HL-60 (cell line): ENCODE measurements at regions not wholly inside any gene's neighbourhood (a gene's known extent, or its start where the extent isn't known, plus 50 kb on each side); places are given as distances from the start of the nearest gene placed in this dataset.

Experiments used
- DNase-seq, 2 experiments: peaks; one replicate each; pipeline ENCODE4 v3.0.0-alpha.2; 2010 to 2020; ENCODE audit warnings: low read depth in 1 of 2, low spot score in 1 of 2
- H3K27ac ChIP-seq: fragments of 250-450 bp; sonication (Bioruptor Pico); replicated peaks from 2 replicates; pipeline ENCODE4 v1.5.1; 2020; ENCODE audit warnings: mild to moderate bottlenecking, moderate library complexity
- H3K27me3 ChIP-seq: fragments of 250-450 bp; sonication (Bioruptor Pico); 2 replicates; pipeline ENCODE4 v1.5.1; 2021; ENCODE audit warnings: mild to moderate bottlenecking, moderate library complexity; ENCODE audit not compliant: insufficient read depth, poor library complexity, severe bottlenecking
- H3K4me3 ChIP-seq: replicated peaks from 2 replicates; pipeline ENCODE4 v1.5.1; 2011; ENCODE audit warnings: mild to moderate bottlenecking, control low read depth, low read length; ENCODE audit not compliant: insufficient read depth
- GABPA ChIP-seq: IDR thresholded peaks from 2 replicates; pipeline ENCODE4 v1.6.1; 2012; ENCODE audit warnings: low read depth
- POLR2AphosphoS5 ChIP-seq: IDR thresholded peaks from 2 replicates; pipeline ENCODE4 v1.6.1; 2012; ENCODE audit warnings: low read depth
- REST ChIP-seq: IDR thresholded peaks from 2 replicates; pipeline ENCODE4 v1.6.1; 2012; ENCODE audit warnings: low read depth; ENCODE audit not compliant: insufficient replicate concordance
- SPI1 ChIP-seq: IDR thresholded peaks from 2 replicates; pipeline ENCODE4 v1.6.1; 2012; ENCODE audit warnings: low read depth, mild to moderate bottlenecking, borderline replicate concordance
- TF ChIP-seq, protein P1 (sequence below): IDR thresholded peaks from one replicate; pipeline ENCODE4 v1.5.1; 2011; ENCODE audit warnings: low read length, control low read depth, inconsistent platforms; ENCODE audit not compliant: insufficient read depth

DNA sequence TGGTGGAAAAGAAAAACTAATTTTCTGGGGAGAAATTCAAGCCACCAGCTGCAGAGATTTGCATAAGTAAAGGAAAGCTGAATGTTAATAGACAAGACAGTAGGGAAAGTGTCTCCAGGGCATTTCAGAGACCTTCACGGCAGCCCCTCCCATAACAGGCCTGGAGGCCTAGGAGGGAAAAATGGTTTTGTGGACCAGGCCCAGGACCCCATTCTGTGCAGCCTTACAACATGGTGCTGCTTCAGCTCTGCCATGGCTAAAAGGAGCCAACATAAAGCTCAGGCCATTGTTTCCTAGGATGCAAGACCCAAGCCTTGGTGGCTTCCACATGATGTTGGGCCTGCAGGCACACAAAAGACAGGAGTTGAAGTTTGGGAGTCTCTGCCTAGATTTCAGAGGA, 697.1 kb downstream of the SOCS6 start:
- Histone ChIP-seq H3K27ac (no peak overlapping the region), H3K27me3 (no peaks in the 10 kb centered on the region), H3K4me3 (no peak overlapping the region)
- DNase-seq: no peak
- TF ChIP-seq REST (no peak), SPI1 (no peak), POLR2AphosphoS5 (no peak), GABPA (no peak)
- TF ChIP-seq, protein P1, sequence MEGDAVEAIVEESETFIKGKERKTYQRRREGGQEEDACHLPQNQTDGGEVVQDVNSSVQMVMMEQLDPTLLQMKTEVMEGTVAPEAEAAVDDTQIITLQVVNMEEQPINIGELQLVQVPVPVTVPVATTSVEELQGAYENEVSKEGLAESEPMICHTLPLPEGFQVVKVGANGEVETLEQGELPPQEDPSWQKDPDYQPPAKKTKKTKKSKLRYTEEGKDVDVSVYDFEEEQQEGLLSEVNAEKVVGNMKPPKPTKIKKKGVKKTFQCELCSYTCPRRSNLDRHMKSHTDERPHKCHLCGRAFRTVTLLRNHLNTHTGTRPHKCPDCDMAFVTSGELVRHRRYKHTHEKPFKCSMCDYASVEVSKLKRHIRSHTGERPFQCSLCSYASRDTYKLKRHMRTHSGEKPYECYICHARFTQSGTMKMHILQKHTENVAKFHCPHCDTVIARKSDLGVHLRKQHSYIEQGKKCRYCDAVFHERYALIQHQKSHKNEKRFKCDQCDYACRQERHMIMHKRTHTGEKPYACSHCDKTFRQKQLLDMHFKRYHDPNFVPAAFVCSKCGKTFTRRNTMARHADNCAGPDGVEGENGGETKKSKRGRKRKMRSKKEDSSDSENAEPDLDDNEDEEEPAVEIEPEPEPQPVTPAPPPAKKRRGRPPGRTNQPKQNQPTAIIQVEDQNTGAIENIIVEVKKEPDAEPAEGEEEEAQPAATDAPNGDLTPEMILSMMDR: no peak

DNA sequence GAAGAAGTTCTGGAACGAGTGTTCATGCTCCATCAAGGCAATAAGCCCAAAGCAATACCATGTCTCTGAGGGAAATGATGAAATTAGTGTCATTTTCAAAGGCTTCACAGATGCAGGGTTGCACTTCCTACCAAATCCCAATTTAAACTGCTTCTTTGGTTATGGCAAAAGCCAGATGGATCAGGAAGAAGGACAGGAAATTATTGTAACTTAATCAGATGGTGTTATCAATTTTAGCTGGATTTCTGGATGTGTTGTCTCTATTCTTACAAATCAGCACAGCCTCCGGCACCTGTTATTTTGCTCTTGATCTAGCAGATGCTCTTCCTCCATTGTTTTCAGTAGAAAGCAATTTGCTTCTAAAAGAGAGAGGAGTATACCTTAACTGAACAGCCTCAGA, 693.4 kb downstream of the SOCS6 start:
- no peak for DNase-seq
- no peaks in the 10 kb centered on the region for H3K27me3 ChIP-seq
- no peak overlapping the region for H3K4me3 ChIP-seq
- H3K27ac ChIP-seq: no peak overlapping the region
- TF ChIP-seq SPI1 (no peak), GABPA (no peak), POLR2AphosphoS5 (no peak), REST (no peak)
- TF ChIP-seq, protein P1: no peak

DNA sequence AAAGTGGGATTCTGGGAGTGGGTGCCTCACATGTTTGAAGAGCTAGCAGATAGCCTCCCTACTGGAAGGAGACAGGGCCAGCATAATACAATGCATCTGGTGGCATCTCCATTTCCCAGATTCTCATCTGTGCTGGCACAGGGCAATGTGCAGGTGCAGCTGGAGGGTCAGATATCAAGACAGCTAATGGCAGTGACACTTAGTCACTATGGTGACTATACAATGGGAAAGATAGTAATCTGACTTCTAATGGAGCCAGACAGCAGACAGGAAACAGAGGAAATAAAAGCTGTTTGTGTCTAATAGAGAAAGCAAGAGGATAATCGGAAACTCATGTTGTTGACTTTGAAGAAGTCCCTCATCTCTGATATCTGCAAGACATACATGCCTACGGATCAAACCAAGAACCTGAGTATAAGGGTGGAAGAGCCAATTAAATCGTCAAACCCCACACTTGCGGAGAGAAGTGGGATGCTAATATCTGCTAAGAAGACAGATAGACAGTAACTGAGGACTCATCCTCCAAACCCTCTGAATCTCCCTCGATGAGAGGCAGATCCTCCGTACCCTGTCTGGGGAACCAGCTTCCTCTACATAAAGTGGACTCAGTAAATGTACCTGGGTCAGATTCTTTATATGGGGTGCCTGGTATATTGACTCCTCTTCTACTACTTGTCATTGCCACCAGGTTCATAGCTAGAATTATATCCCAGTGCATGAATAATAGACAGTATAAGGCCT, 692.7 kb downstream of the SOCS6 start:
- DNase-seq: no peak

More for the DNA sequence above, 692.7 kb downstream of the SOCS6 start:
- Histone ChIP-seq H3K4me3 (no peak overlapping the region), H3K27ac (no peak overlapping the region), H3K27me3 (no peaks in the 10 kb centered on the region)
- TF ChIP-seq GABPA (no peak), REST (no peak), POLR2AphosphoS5 (no peak), SPI1 (no peak)
- TF ChIP-seq, protein P1: no peak
